GM23338 (cell line): ENCODE measurements at regions not wholly inside any gene's neighbourhood (a gene's known extent, or its start where the extent isn't known, plus 50 kb on each side); places are given as distances from the start of the nearest gene placed in this dataset.

Experiments
- ATAC-seq: fragments of 200-7000 bp; cut with Tn5 transposase; 3 replicates; pipeline ENCODE4 v1.9.1; 2020
- DNase-seq: peaks from one replicate; pipeline ENCODE4 v3.0.0-alpha.2; 2015; ENCODE audit warnings: low spot score
- H2AFZ ChIP-seq: fragments of 200-600 bp; sonication (generic); 2 replicates; pipeline ENCODE4 v1.8.0; 2016; ENCODE audit warnings: antibody characterized with exemption, mild to moderate bottlenecking, moderate library complexity
- H3F3A ChIP-seq: fragments of 200-600 bp; sonication (generic); replicated peaks from 2 replicates; pipeline ENCODE4 v1.8.0; 2017; ENCODE audit warnings: antibody characterized with exemption, mixed run types, low read depth
- H3K27ac ChIP-seq: fragments of 200-600 bp; sonication (generic); 2 replicates; pipeline ENCODE4 v1.6.1; 2016; ENCODE audit warnings: low read depth
- H3K27me3 ChIP-seq: fragments of 200-600 bp; sonication (generic); 2 replicates; pipeline ENCODE4 v1.8.0; 2016; ENCODE audit warnings: mild to moderate bottlenecking, mixed run types, moderate library complexity; ENCODE audit not compliant: insufficient read depth
- H3K36me3 ChIP-seq: fragments of 200-600 bp; sonication (generic); 2 replicates; pipeline ENCODE4 v1.8.0; 2016; ENCODE audit warnings: mild to moderate bottlenecking; ENCODE audit not compliant: insufficient read depth
- H3K4me1 ChIP-seq: fragments of 200-600 bp; sonication (generic); 2 replicates; pipeline ENCODE4 v1.8.0; 2016; ENCODE audit warnings: mild to moderate bottlenecking, moderate library complexity; ENCODE audit not compliant: insufficient read depth
- H3K4me2 ChIP-seq: fragments of 200-600 bp; sonication (generic); 2 replicates; pipeline ENCODE4 v1.7.1; 2017; ENCODE audit warnings: mixed run types
- H3K4me3 ChIP-seq: fragments of 200-600 bp; sonication (generic); 2 replicates; pipeline ENCODE4 v1.6.1; 2016; ENCODE audit warnings: mixed run types
- H3K79me2 ChIP-seq: fragments of 200-600 bp; sonication (generic); replicated peaks from 2 replicates; pipeline ENCODE4 v1.8.0; 2017; ENCODE audit warnings: mild to moderate bottlenecking; ENCODE audit not compliant: insufficient read depth
- H3K9me2 ChIP-seq: fragments of 200-600 bp; sonication (generic); 2 replicates; pipeline ENCODE4 v1.8.0; 2017; ENCODE audit not compliant: insufficient read depth
- H4K20me1 ChIP-seq: fragments of 200-600 bp; sonication (generic); replicated peaks from 2 replicates; pipeline ENCODE4 v1.8.0; 2017; ENCODE audit warnings: mild to moderate bottlenecking; ENCODE audit not compliant: insufficient read depth
- H3K27ac Mint-ChIP-seq: 2 replicates; pipeline ENCODE4 v1.8.0; 2020; ENCODE audit warnings: inconsistent platforms, mild to moderate bottlenecking, moderate library complexity, mixed read lengths
- H3K27me3 Mint-ChIP-seq: 3 replicates; pipeline ENCODE4 v1.8.0; 2022; ENCODE audit warnings: low read depth, mild to moderate bottlenecking, moderate library complexity, mixed read lengths, inconsistent platforms; ENCODE audit not compliant: insufficient read depth, poor library complexity
- H3K36me3 Mint-ChIP-seq: 3 replicates; pipeline ENCODE4 v1.8.0; 2021; ENCODE audit warnings: low read depth, mild to moderate bottlenecking, inconsistent platforms, moderate library complexity, mixed read lengths
- H3K4me1 Mint-ChIP-seq: 3 replicates; pipeline ENCODE4 v1.8.0; 2020; ENCODE audit warnings: mild to moderate bottlenecking, inconsistent platforms, mixed read lengths
- H3K4me3 Mint-ChIP-seq: 3 replicates; pipeline ENCODE4 v1.8.0; 2021; ENCODE audit warnings: moderate library complexity, mild to moderate bottlenecking, inconsistent platforms, mixed read lengths
- H3K9me3 Mint-ChIP-seq: 3 replicates; pipeline ENCODE4 v1.8.0; 2020; ENCODE audit warnings: moderate library complexity, mild to moderate bottlenecking, inconsistent platforms, mixed read lengths
- CREB1 ChIP-seq: fragments of 250-450 bp; sonication (Bioruptor Pico); IDR thresholded peaks from 2 replicates; pipeline ENCODE4 v1.5.0; 2020; ENCODE audit warnings: low read depth, mild to moderate bottlenecking, moderate library complexity
- CTCF ChIP-seq, 2 experiments: fragments of 200-600 bp in 1 of 2; sonication (generic) in 1 of 2; conservative IDR thresholded peaks; 2 replicates each; pipeline versions ENCODE4 v1.5.1 to v1.6.1; 2016 to 2017; ENCODE audit warnings: antibody characterized with exemption in 2 of 2, low read depth in 2 of 2, mild to moderate bottlenecking in 2 of 2, moderate library complexity in 1 of 2
- ETS1 ChIP-seq: IDR thresholded peaks from 2 replicates; pipeline ENCODE4 v1.6.1; 2016; ENCODE audit warnings: antibody characterized with exemption
- EZH2 ChIP-seq: fragments of 200-600 bp; sonication (generic); IDR thresholded peaks from one replicate; pipeline ENCODE4 v1.8.0; 2017; ENCODE audit warnings: antibody characterized with exemption, mild to moderate bottlenecking, low read depth; ENCODE audit not compliant: unreplicated experiment
- EZH2phosphoT487 ChIP-seq: fragments of 200-600 bp; sonication (generic); IDR thresholded peaks from one replicate; pipeline ENCODE4 v1.8.1; 2018; ENCODE audit warnings: antibody characterized with exemption; ENCODE audit not compliant: unreplicated experiment
- JUNB ChIP-seq: IDR thresholded peaks from one replicate; pipeline ENCODE4 v1.6.1; 2016; ENCODE audit warnings: antibody characterized with exemption; ENCODE audit not compliant: unreplicated experiment
- NANOG ChIP-seq: IDR thresholded peaks from 2 replicates; pipeline ENCODE4 v1.6.1; 2016; ENCODE audit warnings: antibody characterized with exemption, borderline replicate concordance
- POLR2AphosphoS5 ChIP-seq: IDR thresholded peaks from 2 replicates; pipeline ENCODE4 v1.6.1; 2016; ENCODE audit warnings: antibody characterized with exemption, low read depth
- REST ChIP-seq: IDR thresholded peaks from one replicate; pipeline ENCODE4 v1.6.1; 2018; ENCODE audit warnings: antibody characterized with exemption; ENCODE audit not compliant: unreplicated experiment
- STAT1 ChIP-seq: IDR thresholded peaks from one replicate; pipeline ENCODE4 v1.6.1; 2016; ENCODE audit warnings: antibody characterized with exemption; ENCODE audit not compliant: unreplicated experiment
- ZNF114 ChIP-seq: fragments of 250-450 bp; sonication (Bioruptor Pico); IDR thresholded peaks from 2 replicates; pipeline ENCODE4 v1.5.0; 2020; ENCODE audit warnings: mild to moderate bottlenecking, moderate library complexity

- Histone ChIP-seq H3K27ac (no peak overlapping the region), H3K79me2 (no peaks in the 10 kb centered on the region), H3K27me3 (no peaks in the 10 kb centered on the region), H3K9me2 (no peaks in the 10 kb centered on the region), H3K4me3 (no peak overlapping the region), H2AFZ (no peak overlapping the region), H3K36me3 (no peaks in the 10 kb centered on the region), H3K4me1 (no peaks in the 10 kb centered on the region), H3K4me2 (no peak overlapping the region), H4K20me1 (no peaks in the 10 kb centered on the region), H3F3A (no peaks in the 10 kb centered on the region)
- H3K4me1 Mint-ChIP-seq, result peaks cover 21% of the 10 kb centered on the region
- no peaks in the 10 kb centered on the region for H3K36me3 Mint-ChIP-seq
- DNase-seq (peak; percentile 18), ATAC-seq (no peak)
- no peak for TF ChIP-seq EZH2
- TF ChIP-seq STAT1, result no peak
- TF ChIP-seq REST, result no peak
- TF ChIP-seq ETS1, result no peak
- TF ChIP-seq ZNF114 (CRISPR knock-in tag), result no peak
- TF ChIP-seq POLR2AphosphoS5, result no peak
- no peak for TF ChIP-seq CREB1
- TF ChIP-seq CTCF (conservative IDR thresholded peaks at IDR 0.05; ENCODE audit: low read depth in 2 of 2), result no peak
- H3K9me3 Mint-ChIP-seq, result no peaks in the 10 kb centered on the region
- H3K4me3 Mint-ChIP-seq, result no peak overlapping the region
- no peaks in the 10 kb centered on the region for H3K27me3 Mint-ChIP-seq
- H3K27ac Mint-ChIP-seq, result no peak overlapping the region; the same call in 1 of the 2 replicates
Observed at GRCh38 chr7:136061433-136061832, 84.3 kb upstream of the MTPN start.

- H3K4me3 Mint-ChIP-seq, result no peak overlapping the region
- ATAC-seq (no peak), DNase-seq (no peak)
- H3K27me3 Mint-ChIP-seq, result no peaks in the 10 kb centered on the region
- H3K9me3 Mint-ChIP-seq, result no peaks in the 10 kb centered on the region
- Histone ChIP-seq H3K4me1 (no peaks in the 10 kb centered on the region), H3K4me3 (no peak overlapping the region), H3K9me2 (no peaks in the 10 kb centered on the region), H3K36me3 (no peaks in the 10 kb centered on the region), H3K4me2 (no peak overlapping the region), H4K20me1 (no peaks in the 10 kb centered on the region), H3K79me2 (no peaks in the 10 kb centered on the region), H3F3A (no peaks in the 10 kb centered on the region), H3K27me3 (no peaks in the 10 kb centered on the region), H3K27ac (no peak overlapping the region), H2AFZ (no peak overlapping the region; the same call in 1 of the 2 replicates)
- peaks cover 21% of the 10 kb centered on the region for H3K4me1 Mint-ChIP-seq
- H3K27ac Mint-ChIP-seq, result no peak overlapping the region
- H3K36me3 Mint-ChIP-seq, result no peaks in the 10 kb centered on the region
- TF ChIP-seq EZH2phosphoT487 (no peak), STAT1 (no peak), ZNF114 (CRISPR knock-in tag) (no peak), JUNB (no peak), POLR2AphosphoS5 (no peak), NANOG (no peak), CTCF (conservative IDR thresholded peaks at IDR 0.05; ENCODE audit: low read depth in 2 of 2) (no peak), ETS1 (no peak)
Observed at GRCh38 chr7:136058546-136058945, 81.4 kb upstream of the MTPN start.
